GM23248 (cell line): ENCODE measurements at regions not wholly inside any gene's neighbourhood (a gene's known extent, or its start where the extent isn't known, plus 50 kb on each side); places are given as distances from the start of the nearest gene placed in this dataset.

Experiments
- EZH2 ChIP-seq: fragments of 200-600 bp; sonication (generic); IDR thresholded peaks from 2 replicates; pipeline ENCODE4 v1.6.1; 2018; ENCODE audit warnings: antibody characterized with exemption, mild to moderate bottlenecking; ENCODE audit not compliant: insufficient read depth, poor library complexity, severe bottlenecking
- EZH2phosphoT487 ChIP-seq: fragments of 200-600 bp; sonication (generic); IDR thresholded peaks from 2 replicates; pipeline ENCODE4 v1.6.1; 2018; ENCODE audit warnings: antibody characterized with exemption, moderate library complexity, mild to moderate bottlenecking, low read depth; ENCODE audit not compliant: insufficient read depth

GRCh38 chr4:36422607-36423006 is 141.2 kb downstream of the DTHD1 start:
- TF ChIP-seq EZH2: no peak
- no peak for TF ChIP-seq EZH2phosphoT487
